Endodermal cell (in vitro differentiated cells): ENCODE measurements at regions not wholly inside any gene's neighbourhood (a gene's known extent, or its start where the extent isn't known, plus 50 kb on each side); places are given as distances from the start of the nearest gene placed in this dataset.
A peak's percentile ranks its signal among the peaks of the same experiment; 100 is the strongest.

Experiments
- DNase-seq: peaks from one replicate; pipeline ENCODE4 v3.0.0-alpha.2; 2017
- H3K27ac ChIP-seq: 2 replicates; pipeline ENCODE4 v1.5.1; 2013; ENCODE audit warnings: mild to moderate bottlenecking, low read depth, low read length, moderate library complexity
- H3K27me3 ChIP-seq: 2 replicates; pipeline ENCODE4 v1.6.1; 2013; ENCODE audit warnings: mild to moderate bottlenecking, low read length, moderate library complexity; ENCODE audit not compliant: insufficient read depth, control insufficient read depth, poor library complexity, severe bottlenecking
- H3K36me3 ChIP-seq: 2 replicates; pipeline ENCODE4 v1.7.0; 2013; ENCODE audit warnings: mild to moderate bottlenecking, low read length, moderate library complexity; ENCODE audit not compliant: control insufficient read depth, insufficient read depth
- H3K4me1 ChIP-seq: one replicate; pipeline ENCODE4 v1.7.0; 2013; ENCODE audit warnings: low read length; ENCODE audit not compliant: control insufficient read depth, insufficient read depth
- H3K4me3 ChIP-seq: 2 replicates; pipeline ENCODE4 v1.5.1; 2013; ENCODE audit warnings: mild to moderate bottlenecking, low read length, moderate library complexity
- H3K9ac ChIP-seq: 2 replicates; pipeline ENCODE4 v1.6.1; 2013; ENCODE audit warnings: mild to moderate bottlenecking, low read length, moderate library complexity; ENCODE audit not compliant: poor library complexity, severe bottlenecking; ENCODE audit errors: extremely low read depth
- H3K9me3 ChIP-seq: 2 replicates; pipeline ENCODE4 v1.6.1; 2013; ENCODE audit warnings: mild to moderate bottlenecking, low read length, moderate library complexity; ENCODE audit not compliant: control insufficient read depth
- H3K27ac Mint-ChIP-seq: 2 replicates; pipeline ENCODE4 v1.8.0; 2020; ENCODE audit warnings: mixed read lengths
- H3K27me3 Mint-ChIP-seq: 2 replicates; pipeline ENCODE4 v1.8.0; 2021; ENCODE audit warnings: mild to moderate bottlenecking, mixed read lengths; ENCODE audit not compliant: insufficient read depth
- H3K36me3 Mint-ChIP-seq: 2 replicates; pipeline ENCODE4 v1.8.0; 2020; ENCODE audit warnings: low read depth, mixed read lengths
- H3K4me1 Mint-ChIP-seq: 2 replicates; pipeline ENCODE4 v1.8.0; 2020; ENCODE audit warnings: mixed read lengths
- H3K4me3 Mint-ChIP-seq: 2 replicates; pipeline ENCODE4 v1.8.0; 2020; ENCODE audit warnings: mild to moderate bottlenecking, moderate library complexity, mixed read lengths
- H3K9me3 Mint-ChIP-seq: 2 replicates; pipeline ENCODE4 v1.8.0; 2020; ENCODE audit warnings: mild to moderate bottlenecking, mixed read lengths
- WGBS, 2 experiments: methylation state at CpG; one replicate each; pipeline versions ENCODE4 v1.1.5 to v1.1.7; 2013; ENCODE audit warnings: missing lambda C conversion rate in 2 of 2, mixed read lengths in 1 of 2; ENCODE audit not compliant: insufficient coverage in 1 of 2, insufficient read length in 1 of 2; 5-methylcytosine and 5-hydroxymethylcytosine counted together
- TF ChIP-seq, protein P1 (sequence below): fragments of 200-600 bp; sonication (generic); conservative IDR thresholded peaks from 2 replicates; pipeline ENCODE4 v1.5.0; 2021; ENCODE audit warnings: antibody characterized with exemption, mild to moderate bottlenecking

DNA sequence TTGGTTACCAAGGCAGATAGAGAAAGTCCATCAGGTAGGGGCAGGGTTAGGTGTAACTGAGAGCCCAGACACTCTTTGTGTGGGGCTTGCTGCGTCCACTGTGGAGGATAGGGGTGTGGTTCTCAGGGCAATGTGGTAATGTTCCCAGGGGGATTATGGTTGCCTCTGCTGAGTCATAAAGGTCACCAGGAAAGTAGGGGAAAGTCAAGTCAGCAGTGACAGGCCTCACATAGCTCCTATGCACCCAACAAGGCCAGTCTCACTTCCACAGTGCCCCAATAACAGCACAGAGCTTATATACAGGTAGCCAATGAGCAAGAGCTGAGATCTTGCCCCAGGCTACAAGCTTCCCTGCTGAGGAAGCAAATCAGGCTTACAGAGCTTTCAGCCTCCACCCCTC lies 1438.0 kb upstream of the ZEB2 start:
- H3K4me3 ChIP-seq, result no peak overlapping the region
- H3K9ac ChIP-seq, result no peak overlapping the region
- no peaks in the 10 kb centered on the region for H3K4me1 ChIP-seq
- no peaks in the 10 kb centered on the region for H3K36me3 ChIP-seq
- no peaks in the 10 kb centered on the region for H3K27me3 ChIP-seq
- Mint-ChIP-seq H3K9me3 (peaks cover 53% of the 10 kb centered on the region), H3K4me1 (no peaks in the 10 kb centered on the region), H3K27ac (no peak overlapping the region), H3K4me3 (no peak overlapping the region), H3K27me3 (no peaks in the 10 kb centered on the region), H3K36me3 (peaks cover 5% of the 10 kb centered on the region)
- 0% methylated on average over 1 of the region's 1 CpG; no CpG with 5 or more reads in 1 of the 2 experiments for WGBS, 2 experiments
- H3K9me3 ChIP-seq, result peaks cover 37% of the 10 kb centered on the region
- DNase-seq, result no peak
- TF ChIP-seq, protein P1, sequence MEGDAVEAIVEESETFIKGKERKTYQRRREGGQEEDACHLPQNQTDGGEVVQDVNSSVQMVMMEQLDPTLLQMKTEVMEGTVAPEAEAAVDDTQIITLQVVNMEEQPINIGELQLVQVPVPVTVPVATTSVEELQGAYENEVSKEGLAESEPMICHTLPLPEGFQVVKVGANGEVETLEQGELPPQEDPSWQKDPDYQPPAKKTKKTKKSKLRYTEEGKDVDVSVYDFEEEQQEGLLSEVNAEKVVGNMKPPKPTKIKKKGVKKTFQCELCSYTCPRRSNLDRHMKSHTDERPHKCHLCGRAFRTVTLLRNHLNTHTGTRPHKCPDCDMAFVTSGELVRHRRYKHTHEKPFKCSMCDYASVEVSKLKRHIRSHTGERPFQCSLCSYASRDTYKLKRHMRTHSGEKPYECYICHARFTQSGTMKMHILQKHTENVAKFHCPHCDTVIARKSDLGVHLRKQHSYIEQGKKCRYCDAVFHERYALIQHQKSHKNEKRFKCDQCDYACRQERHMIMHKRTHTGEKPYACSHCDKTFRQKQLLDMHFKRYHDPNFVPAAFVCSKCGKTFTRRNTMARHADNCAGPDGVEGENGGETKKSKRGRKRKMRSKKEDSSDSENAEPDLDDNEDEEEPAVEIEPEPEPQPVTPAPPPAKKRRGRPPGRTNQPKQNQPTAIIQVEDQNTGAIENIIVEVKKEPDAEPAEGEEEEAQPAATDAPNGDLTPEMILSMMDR, result no peak
- no peak overlapping the region for H3K27ac ChIP-seq

DNA sequence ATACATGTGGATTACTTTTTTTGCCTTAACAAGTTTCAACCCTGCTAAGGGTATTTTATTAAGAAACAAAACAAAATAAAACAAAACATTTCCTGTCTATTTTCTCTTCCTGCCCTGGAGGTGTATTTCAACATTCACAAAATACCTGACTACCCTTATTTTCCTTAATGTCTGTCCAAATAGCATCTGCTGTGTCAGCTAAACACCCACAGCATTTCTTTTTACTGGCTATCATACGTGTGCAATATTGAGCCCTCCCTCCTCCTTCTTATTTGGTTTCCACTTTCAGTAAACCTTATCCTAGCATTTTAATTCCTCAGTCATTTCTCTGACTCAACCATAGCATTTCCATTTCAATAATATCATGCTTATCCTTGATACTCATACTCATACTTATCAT lies 1420.0 kb upstream of the ZEB2 start:
- peaks cover 4% of the 10 kb centered on the region for H3K9me3 ChIP-seq
- H3K36me3 ChIP-seq, result no peaks in the 10 kb centered on the region
- 94 to 100% methylated on average over 1 of the region's 1 CpG for WGBS, 2 experiments
- Mint-ChIP-seq H3K9me3 (peaks cover 8% of the 10 kb centered on the region), H3K27me3 (no peaks in the 10 kb centered on the region), H3K4me1 (peaks cover 10% of the 10 kb centered on the region), H3K36me3 (no peaks in the 10 kb centered on the region), H3K27ac (no peak overlapping the region), H3K4me3 (no peak overlapping the region)
- H3K27me3 ChIP-seq, result no peaks in the 10 kb centered on the region
- no peak for DNase-seq
- H3K4me1 ChIP-seq, result no peaks in the 10 kb centered on the region
- TF ChIP-seq, protein P1, result no peak
- no peak overlapping the region for H3K9ac ChIP-seq
- no peak overlapping the region for H3K27ac ChIP-seq
- no peak overlapping the region for H3K4me3 ChIP-seq

DNA sequence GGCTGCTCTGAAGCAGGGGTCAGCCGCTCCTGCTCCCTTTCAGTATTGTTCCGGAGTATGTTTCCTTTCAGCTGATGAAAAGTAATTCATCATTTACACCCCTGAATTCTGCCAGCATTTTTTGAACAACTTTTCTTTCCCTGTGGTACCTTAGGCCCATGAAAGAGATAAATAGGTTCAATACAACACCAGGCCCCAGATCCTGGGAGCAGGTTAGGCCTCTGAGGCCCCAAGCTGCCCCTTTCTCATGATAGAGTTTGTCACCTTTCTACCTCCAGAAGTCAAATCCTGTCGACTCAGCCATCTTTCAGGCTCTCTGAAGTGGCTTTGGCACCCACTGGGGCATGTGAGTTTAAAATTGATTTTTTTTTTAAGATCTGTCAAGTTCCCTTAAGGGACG lies 1415.1 kb upstream of the ZEB2 start:
- Histone ChIP-seq H3K36me3 (no peaks in the 10 kb centered on the region), H3K27ac (peak overlapping the region; percentile 96), H3K9me3 (no peaks in the 10 kb centered on the region), H3K27me3 (no peaks in the 10 kb centered on the region), H3K4me3 (no peak overlapping the region), H3K4me1 (peaks cover 4% of the 10 kb centered on the region), H3K9ac (no peak overlapping the region)
- Mint-ChIP-seq H3K4me1 (peaks cover 23% of the 10 kb centered on the region), H3K27ac (no peak overlapping the region), H3K27me3 (no peaks in the 10 kb centered on the region), H3K36me3 (no peaks in the 10 kb centered on the region), H3K4me3 (no peak overlapping the region), H3K9me3 (no peaks in the 10 kb centered on the region)
- TF ChIP-seq, protein P1, result no peak
- peak; percentile 49 for DNase-seq
- 29 to 84% methylated on average over 1 to 4 of the region's 4 CpGs for WGBS, 2 experiments
